GM12878 (cell line): ENCODE measurements at regions not wholly inside any gene's neighbourhood (a gene's known extent, or its start where the extent isn't known, plus 50 kb on each side); places are given as distances from the start of the nearest gene placed in this dataset.

Experiments
- ATAC-seq: fragments of 200-7000 bp; cut with Tn5 transposase; 3 replicates; pipeline ENCODE4 v1.9.1; 2020; ENCODE audit warnings: mild to moderate bottlenecking, moderate library complexity
- BruUV-seq: library from RNA; stranded (reverse); fragments of 400-500 nt; replicated peaks from 2 replicates; lab custom pipeline; 2021; lab: Mats Ljungman, UMichigan
- CTCF ChIA-PET: fragments of 300-600 bp; sonication (Branson Sonifier 250); formaldehyde crosslinking; extraction: SDS; loops from one replicate; lab custom pipeline; 2021; ENCODE audit warnings: inconsistent platforms; lab: Yijun Ruan, JAX
- POLR2A ChIA-PET: fragments of 350-600 bp; formaldehyde crosslinking; extraction: SDS; loops from one replicate; lab custom pipeline; 2021; ENCODE audit warnings: inconsistent platforms; lab: Charles Lee
- RAD21 ChIA-PET: fragments of 300-600 bp; sonication (Branson Sonifier 250); formaldehyde crosslinking; loops from one replicate; lab custom pipeline; 2023; ENCODE audit warnings: antibody characterized with exemption; ENCODE audit not compliant: unreplicated experiment; lab: Charles Lee
- SMC1A ChIA-PET: fragments of 300-600 bp; sonication (Branson Sonifier 250); formaldehyde crosslinking; loops from one replicate; lab custom pipeline; 2023; ENCODE audit not compliant: unreplicated experiment, uncharacterized antibody; lab: Charles Lee
- DNase-seq: peaks from one replicate; pipeline ENCODE4 v3.0.0-alpha.2; 2011; ENCODE audit warnings: low read depth, low spot score
- FAIRE-seq: peaks from 3 replicates; lab custom pipeline; 2011; peaks lifted over from hg19 to GRCh38; lab: Jason Lieb, UNC
- H2AFZ ChIP-seq: 2 replicates; pipeline ENCODE4 v1.6.0; 2011; ENCODE audit warnings: low read depth, low read length, control low read depth; ENCODE audit not compliant: control insufficient read depth
- H3K27ac ChIP-seq: 2 replicates; pipeline ENCODE4 v1.5.1; 2011; ENCODE audit warnings: control low read depth; ENCODE audit not compliant: control insufficient read depth, insufficient read depth
- H3K27me3 ChIP-seq, 2 experiments: replicated peaks in 1 of 2; 2 replicates each; pipeline versions ENCODE4 v1.6.0 to v1.6.1; 2011; ENCODE audit warnings: low read length in 1 of 2; ENCODE audit not compliant: control insufficient read depth in 2 of 2, insufficient read depth in 2 of 2
- H3K36me3 ChIP-seq, 2 experiments: 2 replicates each; pipeline ENCODE4 v1.5.1; 2011; ENCODE audit warnings: low read length in 1 of 2; ENCODE audit not compliant: control insufficient read depth in 2 of 2, insufficient read depth in 2 of 2
- H3K4me1 ChIP-seq: 2 replicates; pipeline ENCODE4 v1.6.1; 2011; ENCODE audit warnings: mild to moderate bottlenecking, low read length, moderate library complexity, mixed read lengths; ENCODE audit not compliant: control insufficient read depth, insufficient read depth
- H3K4me2 ChIP-seq: 2 replicates; pipeline ENCODE4 v1.6.0; 2011; ENCODE audit warnings: control low read depth; ENCODE audit not compliant: control insufficient read depth, insufficient read depth
- H3K4me3 ChIP-seq: fragments of 200-600 bp; sonication (generic); 2 replicates; pipeline ENCODE4 v1.5.1; 2016
- H3K79me2 ChIP-seq: 2 replicates; pipeline ENCODE4 v1.6.0; 2011; ENCODE audit warnings: low read length; ENCODE audit not compliant: control insufficient read depth, insufficient read depth
- H3K9ac ChIP-seq: 2 replicates; pipeline ENCODE4 v1.8.0; 2011; ENCODE audit warnings: low read length, control low read depth, mixed read lengths; ENCODE audit not compliant: control insufficient read depth, insufficient read depth
- H3K9me3 ChIP-seq: replicated peaks from 3 replicates; pipeline ENCODE4 v1.5.1; 2011; ENCODE audit warnings: mild to moderate bottlenecking, low read length; ENCODE audit not compliant: control insufficient read depth, insufficient read depth
- H4K20me1 ChIP-seq: 2 replicates; pipeline ENCODE4 v1.6.0; 2011; ENCODE audit not compliant: control insufficient read depth, insufficient read depth
- ASH2L ChIP-seq: fragments of 300-600, 200-600 bp; sonication (generic); IDR thresholded peaks from 2 replicates; pipeline ENCODE4 v1.6.1; 2017; ENCODE audit warnings: low read depth, mild to moderate bottlenecking, borderline replicate concordance
- BRCA1 ChIP-seq: IDR thresholded peaks from 2 replicates; pipeline ENCODE4 v1.6.1; 2011; ENCODE audit warnings: low read depth, low read length, improper control_type of control experiment
- CEBPB ChIP-seq, 2 experiments: fragments of 150-350 bp in 1 of 2; IDR thresholded peaks; 2 replicates each; pipeline ENCODE4 v1.6.1; 2012 to 2014; ENCODE audit warnings: low read depth in 2 of 2, low read length in 2 of 2, borderline replicate concordance in 1 of 2, inconsistent platforms in 1 of 2
- LARP7 ChIP-seq: fragments of 450-650 bp; IDR thresholded peaks from 2 replicates; pipeline ENCODE4 v1.6.1; 2017; ENCODE audit warnings: mild to moderate bottlenecking
- NR2C2 ChIP-seq: IDR thresholded peaks from 2 replicates; pipeline ENCODE4 v1.6.1; 2011; ENCODE audit warnings: borderline replicate concordance, low read depth; ENCODE audit not compliant: control insufficient read depth, insufficient read length
- NR2F1 ChIP-seq: fragments of 450-650 bp; conservative IDR thresholded peaks from 2 replicates; pipeline ENCODE4 v1.6.1; 2017; ENCODE audit warnings: mild to moderate bottlenecking
- POLR2AphosphoS2 ChIP-seq: IDR thresholded peaks from 2 replicates; pipeline ENCODE4 v1.6.1; 2011; ENCODE audit warnings: low read depth, mild to moderate bottlenecking, low read length, improper control_type of control experiment, moderate library complexity
- YY1 ChIP-seq: IDR thresholded peaks from 2 replicates; pipeline ENCODE4 v1.6.1; 2011; ENCODE audit warnings: low read depth, mild to moderate bottlenecking, low read length
- ZNF274 ChIP-seq: IDR thresholded peaks from one replicate; pipeline ENCODE4 v1.8.0; 2011; ENCODE audit not compliant: insufficient read length, insufficient read depth
- WGBS: methylation state at CpG from one replicate; pipeline ENCODE4 v1.1.6; 2016; ENCODE audit warnings: low lambda C conversion rate; ENCODE audit not compliant: insufficient replicate concordance, insufficient coverage; ENCODE audit errors: missing lambda C conversion rate; 5-methylcytosine and 5-hydroxymethylcytosine counted together
- in situ Hi-C: fragments of 300-500 bp; cut with MboI; formaldehyde crosslinking; loops from 9 replicates; pipeline ENCODE4 v1.14.3; 2018; ENCODE audit warnings: mixed read lengths
- intact Hi-C: fragments of 100-400 bp; cut with micrococcal nuclease; formaldehyde crosslinking; loops from one replicate; pipeline ENCODE4 v1.14.2; 2022; ENCODE audit not compliant: unreplicated experiment
- TF ChIP-seq, protein P1 (sequence below): fragments of 450-650 bp; IDR thresholded peaks from 2 replicates; pipeline ENCODE4 v1.6.1; 2017; ENCODE audit warnings: mild to moderate bottlenecking, low read depth, inconsistent platforms; ENCODE audit not compliant: poor library complexity, severe bottlenecking
- TF ChIP-seq, protein P2 (sequence below): fragments of 450-650 bp; IDR thresholded peaks from 2 replicates; pipeline ENCODE4 v1.6.1; 2018; ENCODE audit warnings: mild to moderate bottlenecking, low read depth, moderate library complexity; ENCODE audit not compliant: partially characterized antibody

DNA sequence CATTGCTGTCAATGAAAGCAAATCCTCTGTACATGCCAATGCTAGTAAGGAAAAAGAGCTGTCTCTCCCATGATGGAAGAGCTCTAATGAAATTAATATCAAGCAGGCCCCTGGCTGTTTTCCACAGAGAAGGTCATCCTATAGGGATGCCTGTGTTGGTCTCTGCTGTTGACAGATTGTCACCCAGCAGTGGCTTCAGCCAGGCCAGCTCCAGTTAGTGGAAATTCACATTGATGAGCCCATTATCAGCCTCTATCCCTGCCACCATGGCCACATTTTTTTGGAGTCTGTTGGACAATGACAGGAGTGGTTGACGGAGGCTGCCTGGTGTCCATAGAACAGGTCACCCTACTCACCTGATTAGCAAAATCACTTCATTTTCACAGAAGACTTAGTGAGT, 104.3 kb downstream of the GGTLC2 start:
- ChIA-PET RAD21 (no interaction called here), POLR2A (no interaction called here), CTCF (interaction anchor here (0.9 to 5.1 kb wide), 3 partner anchors 21 to 64 kb away, joined by 3 to 25 read pairs (median 3); no protein-coding TSS in a partner anchor)

DNA sequence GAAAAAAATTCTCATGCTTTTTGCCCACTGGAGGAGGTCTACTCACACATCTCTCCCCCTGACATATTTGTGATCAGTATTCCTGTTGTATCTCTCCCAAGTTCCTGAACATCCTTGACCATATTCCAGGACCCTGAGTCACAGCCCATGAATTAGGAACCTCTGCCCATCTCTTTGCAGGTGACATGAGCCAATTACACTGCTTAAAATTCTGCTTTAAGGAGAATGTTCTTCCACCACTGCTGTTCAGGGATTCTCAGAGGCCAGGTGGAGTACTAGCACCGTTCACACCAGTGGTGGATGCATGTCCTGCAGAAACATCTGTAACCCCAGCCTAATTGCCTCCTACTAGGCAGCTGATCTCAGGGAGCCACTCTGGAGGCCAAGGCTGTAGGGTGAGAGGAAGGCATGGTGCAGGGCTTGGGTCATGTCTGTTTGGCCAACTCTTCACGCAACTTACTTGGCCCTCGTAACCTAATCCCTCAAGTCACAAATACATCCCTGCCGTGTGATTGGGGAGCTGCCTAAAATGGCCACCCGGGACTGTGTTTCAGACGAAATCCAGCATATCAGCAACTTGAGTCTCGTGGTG, 104.8 kb downstream of the GGTLC2 start:
- no peaks in the 10 kb centered on the region for H3K9me3 ChIP-seq
- no peak overlapping the region for H3K9ac ChIP-seq
- no peaks in the 10 kb centered on the region for H3K36me3 ChIP-seq
- H3K4me2 ChIP-seq = no peak overlapping the region
- intact Hi-C loops = loop anchor here (5.0 kb wide), 2 partner anchors 37 to 157 kb away; no protein-coding TSS in a partner anchor
- in situ Hi-C loops = loop anchor here (5.0 kb wide), 1 partner anchor 37 kb away; no protein-coding TSS in a partner anchor
- FAIRE-seq = no peak
- POLR2A ChIA-PET = no interaction called here
- no peak overlapping the region for H3K27ac ChIP-seq
- BruUV-seq = no TSS peak
- H4K20me1 ChIP-seq = no peaks in the 10 kb centered on the region
- no peaks in the 10 kb centered on the region for H3K79me2 ChIP-seq
- no peak overlapping the region for H2AFZ ChIP-seq
- DNase-seq = no peak
- WGBS = 37% methylated on average over 7 of the region's 7 CpGs
- CTCF ChIA-PET = interaction anchor here (0.6 to 5.1 kb wide), 7 partner anchors 20 to 318 kb away, joined by 3 to 25 read pairs (median 3); no protein-coding TSS in a partner anchor
- no peak for ATAC-seq
- no peaks in the 10 kb centered on the region for H3K27me3 ChIP-seq
- RAD21 ChIA-PET = no interaction called here
- SMC1A ChIA-PET = interaction anchor here (0.9 to 1.0 kb wide), 2 partner anchors 29 kb away, joined by 3 read pairs; no protein-coding TSS in a partner anchor
- no peak overlapping the region for H3K4me3 ChIP-seq
- no peaks in the 10 kb centered on the region; the same call in 1 of the 2 replicates for H3K4me1 ChIP-seq
- no peak for TF ChIP-seq POLR2AphosphoS2
- no peak for TF ChIP-seq CEBPB (IDR thresholded peaks at IDR 0.05; ENCODE audit: borderline replicate concordance in 1 of 2, low read depth in 2 of 2, low read length in 2 of 2)
- TF ChIP-seq LARP7 = no peak
- TF ChIP-seq NR2F1 = no peak
- no peak for TF ChIP-seq BRCA1
- TF ChIP-seq, protein P1, sequence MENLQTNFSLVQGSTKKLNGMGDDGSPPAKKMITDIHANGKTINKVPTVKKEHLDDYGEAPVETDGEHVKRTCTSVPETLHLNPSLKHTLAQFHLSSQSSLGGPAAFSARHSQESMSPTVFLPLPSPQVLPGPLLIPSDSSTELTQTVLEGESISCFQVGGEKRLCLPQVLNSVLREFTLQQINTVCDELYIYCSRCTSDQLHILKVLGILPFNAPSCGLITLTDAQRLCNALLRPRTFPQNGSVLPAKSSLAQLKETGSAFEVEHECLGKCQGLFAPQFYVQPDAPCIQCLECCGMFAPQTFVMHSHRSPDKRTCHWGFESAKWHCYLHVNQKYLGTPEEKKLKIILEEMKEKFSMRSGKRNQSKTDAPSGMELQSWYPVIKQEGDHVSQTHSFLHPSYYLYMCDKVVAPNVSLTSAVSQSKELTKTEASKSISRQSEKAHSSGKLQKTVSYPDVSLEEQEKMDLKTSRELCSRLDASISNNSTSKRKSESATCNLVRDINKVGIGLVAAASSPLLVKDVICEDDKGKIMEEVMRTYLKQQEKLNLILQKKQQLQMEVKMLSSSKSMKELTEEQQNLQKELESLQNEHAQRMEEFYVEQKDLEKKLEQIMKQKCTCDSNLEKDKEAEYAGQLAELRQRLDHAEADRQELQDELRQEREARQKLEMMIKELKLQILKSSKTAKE = no peak
- TF ChIP-seq NR2C2 = no peak
- TF ChIP-seq, protein P2, sequence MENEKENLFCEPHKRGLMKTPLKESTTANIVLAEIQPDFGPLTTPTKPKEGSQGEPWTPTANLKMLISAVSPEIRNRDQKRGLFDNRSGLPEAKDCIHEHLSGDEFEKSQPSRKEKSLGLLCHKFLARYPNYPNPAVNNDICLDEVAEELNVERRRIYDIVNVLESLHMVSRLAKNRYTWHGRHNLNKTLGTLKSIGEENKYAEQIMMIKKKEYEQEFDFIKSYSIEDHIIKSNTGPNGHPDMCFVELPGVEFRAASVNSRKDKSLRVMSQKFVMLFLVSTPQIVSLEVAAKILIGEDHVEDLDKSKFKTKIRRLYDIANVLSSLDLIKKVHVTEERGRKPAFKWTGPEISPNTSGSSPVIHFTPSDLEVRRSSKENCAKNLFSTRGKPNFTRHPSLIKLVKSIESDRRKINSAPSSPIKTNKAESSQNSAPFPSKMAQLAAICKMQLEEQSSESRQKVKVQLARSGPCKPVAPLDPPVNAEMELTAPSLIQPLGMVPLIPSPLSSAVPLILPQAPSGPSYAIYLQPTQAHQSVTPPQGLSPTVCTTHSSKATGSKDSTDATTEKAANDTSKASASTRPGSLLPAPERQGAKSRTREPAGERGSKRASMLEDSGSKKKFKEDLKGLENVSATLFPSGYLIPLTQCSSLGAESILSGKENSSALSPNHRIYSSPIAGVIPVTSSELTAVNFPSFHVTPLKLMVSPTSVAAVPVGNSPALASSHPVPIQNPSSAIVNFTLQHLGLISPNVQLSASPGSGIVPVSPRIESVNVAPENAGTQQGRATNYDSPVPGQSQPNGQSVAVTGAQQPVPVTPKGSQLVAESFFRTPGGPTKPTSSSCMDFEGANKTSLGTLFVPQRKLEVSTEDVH = no peak
- TF ChIP-seq ASH2L = no peak
- no peak for TF ChIP-seq YY1

More for the DNA sequence above, 104.3 kb downstream of the GGTLC2 start:
- DNase-seq = no peak
- Histone ChIP-seq H3K9ac (no peak overlapping the region), H4K20me1 (no peaks in the 10 kb centered on the region), H3K9me3 (no peaks in the 10 kb centered on the region), H3K27ac (no peak overlapping the region), H3K27me3 (no peaks in the 10 kb centered on the region), H2AFZ (no peak overlapping the region), H3K4me2 (no peak overlapping the region), H3K36me3 (no peaks in the 10 kb centered on the region), H3K4me3 (no peak overlapping the region), H3K79me2 (no peaks in the 10 kb centered on the region), H3K4me1 (no peaks in the 10 kb centered on the region; the same call in 1 of the 2 replicates)
- no TSS peak for BruUV-seq
- TF ChIP-seq ZNF274 = no peak
- intact Hi-C loops (loop anchor here (5.0 kb wide), 2 partner anchors 36 to 156 kb away; no protein-coding TSS in a partner anchor), in situ Hi-C loops (loop anchor here (5.0 kb wide), 1 partner anchor 36 kb away; no protein-coding TSS in a partner anchor)
- WGBS = 91% methylated on average over 1 of the region's 1 CpG
- ATAC-seq = no peak
- SMC1A ChIA-PET = interaction anchor here (0.9 kb wide), 1 partner anchor 28 kb away, joined by 3 read pairs; no protein-coding TSS in a partner anchor
- no peak for FAIRE-seq
